K562 (cell line): ENCODE measurements at regions not wholly inside any gene's neighbourhood (a gene's known extent, or its start where the extent isn't known, plus 50 kb on each side); places are given as distances from the start of the nearest gene placed in this dataset.

ENCODE experiments used
- ATAC-seq: fragments of 200-7000 bp; cut with Tn5 transposase; 3 replicates; pipeline ENCODE4 v1.9.1; 2020; ENCODE audit warnings: moderate library complexity
- BruUV-seq: library from RNA; stranded (reverse); fragments of 400-500 nt; replicated peaks from 2 replicates; lab custom pipeline; 2021; lab: Mats Ljungman, UMichigan
- CTCF ChIA-PET: fragments of 300-600 bp; formaldehyde crosslinking; extraction: SDS; loops from one replicate; lab custom pipeline; 2021; ENCODE audit warnings: low intra/inter-chr PET ratio; lab: Yijun Ruan, JAX
- POLR2A ChIA-PET: fragments of 300-600, 350-650 bp; sonication (Branson Sonifier 250); formaldehyde crosslinking; extraction: SDS; loops from one replicate; lab custom pipeline; 2021; ENCODE audit warnings: antibody characterized with exemption, inconsistent platforms; lab: Yijun Ruan, JAX
- DNase-seq, 4 experiments: peaks; one replicate each; pipeline versions ENCODE4 v3.0.0 to v3.0.0-alpha.2; 2011 to 2018; ENCODE audit warnings: low spot score in 3 of 4, mixed read lengths in 3 of 4; ENCODE audit errors: extremely low read depth in 1 of 4
- FAIRE-seq: peaks from 2 replicates; lab custom pipeline; 2011; peaks lifted over from hg19 to GRCh38; lab: Jason Lieb, UNC
- H2AFZ ChIP-seq: 2 replicates; pipeline ENCODE4 v1.6.0; 2011; ENCODE audit warnings: low read depth, low read length, control low read depth, inconsistent platforms
- H3K27ac ChIP-seq: fragments of 200-600 bp; 3 replicates; pipeline ENCODE4 v1.8.0; 2011; ENCODE audit warnings: low read depth, mild to moderate bottlenecking, control low read depth, inconsistent platforms, low read length, moderate library complexity, mixed read lengths; ENCODE audit errors: extremely low read depth
- H3K27me3 ChIP-seq, 2 experiments: fragments of 300-600 bp in 1 of 2; 2 replicates in 1 of 2; 3 replicates in 1 of 2; pipeline versions ENCODE4 v1.6.0 to v1.8.0; 2011; ENCODE audit warnings: inconsistent platforms in 2 of 2, low read length in 2 of 2, mild to moderate bottlenecking in 1 of 2, mixed read lengths in 1 of 2, moderate library complexity in 1 of 2; ENCODE audit not compliant: control insufficient read depth in 2 of 2, insufficient read depth in 2 of 2
- H3K36me3 ChIP-seq: fragments of 300-600 bp; 3 replicates; pipeline ENCODE4 v1.8.0; 2011; ENCODE audit warnings: mild to moderate bottlenecking, low read length, inconsistent platforms; ENCODE audit not compliant: control insufficient read depth, insufficient read depth
- H3K4me1 ChIP-seq, 2 experiments: fragments of 200-600 bp in 1 of 2; replicated peaks in 1 of 2; 2 replicates in 1 of 2; 3 replicates in 1 of 2; pipeline versions ENCODE4 v1.5.1 to v1.8.0; 2011; ENCODE audit warnings: inconsistent platforms in 2 of 2, low read length in 2 of 2, mild to moderate bottlenecking in 1 of 2, mixed read lengths in 1 of 2, moderate library complexity in 1 of 2; ENCODE audit not compliant: control insufficient read depth in 2 of 2, insufficient read depth in 2 of 2
- H3K4me2 ChIP-seq: 2 replicates; pipeline ENCODE4 v1.6.1; 2011; ENCODE audit warnings: low read length, control low read depth, inconsistent platforms, mixed read lengths; ENCODE audit not compliant: insufficient read depth
- H3K4me3 ChIP-seq: fragments of 200-600 bp; sonication (generic), shearing (Covaris generic); 2 replicates; pipeline ENCODE4 v1.5.1; 2016; ENCODE audit warnings: control low read depth, inconsistent platforms
- H3K79me2 ChIP-seq: fragments of 200-600 bp; 3 replicates; pipeline ENCODE4 v1.8.0; 2011; ENCODE audit warnings: low read length, inconsistent platforms; ENCODE audit not compliant: control insufficient read depth, insufficient read depth
- H3K9ac ChIP-seq, 2 experiments: 2 replicates each; pipeline versions ENCODE4 v1.6.0 to v1.6.1; 2011; ENCODE audit warnings: low read depth in 2 of 2, low read length in 2 of 2, control low read depth in 1 of 2, inconsistent platforms in 1 of 2, mild to moderate bottlenecking in 1 of 2, mixed read lengths in 1 of 2; ENCODE audit not compliant: insufficient read depth in 1 of 2
- H3K9me1 ChIP-seq: one replicate; pipeline ENCODE4 v1.6.0; 2011; ENCODE audit warnings: inconsistent platforms, mild to moderate bottlenecking, low read length, moderate library complexity; ENCODE audit not compliant: control insufficient read depth, insufficient read depth
- H3K9me3 ChIP-seq: replicated peaks from 2 replicates; pipeline ENCODE4 v1.5.1; 2011; ENCODE audit warnings: low read depth, low read length, inconsistent platforms; ENCODE audit not compliant: control insufficient read depth, insufficient read depth
- H4K20me1 ChIP-seq: replicated peaks from 2 replicates; pipeline ENCODE4 v1.6.1; 2011; ENCODE audit warnings: low read length, inconsistent platforms, mixed read lengths; ENCODE audit not compliant: control insufficient read depth, insufficient read depth
- AFF1 ChIP-seq, 2 experiments: fragments of 450-650 bp; IDR thresholded peaks; 2 replicates each; pipeline ENCODE4 v1.6.1; 2018; ENCODE audit warnings: mild to moderate bottlenecking in 2 of 2, low read depth in 1 of 2; ENCODE audit not compliant: partially characterized antibody in 2 of 2
- BACH1 ChIP-seq: fragments of 200-800 bp; sonication (Bioruptor generic); IDR thresholded peaks from 2 replicates; pipeline ENCODE4 v1.6.1; 2016; ENCODE audit warnings: missing genetic modification characterization, missing compliant biosample characterization
- CBFA2T2 ChIP-seq: fragments of 450-650 bp; conservative IDR thresholded peaks from 2 replicates; pipeline ENCODE4 v1.6.1; 2017; ENCODE audit warnings: mild to moderate bottlenecking
- CSDE1 ChIP-seq, 2 experiments: fragments of 450-650 bp; IDR thresholded peaks; 2 replicates each; pipeline ENCODE4 v1.6.1; 2016; ENCODE audit warnings: mild to moderate bottlenecking in 1 of 2
- FOXJ2 ChIP-seq: fragments of 200-800 bp; sonication (Bioruptor generic); IDR thresholded peaks from 2 replicates; pipeline ENCODE4 v1.6.1; 2016; ENCODE audit warnings: missing genetic modification characterization, missing compliant biosample characterization
- HMBOX1 ChIP-seq: sonication (generic); IDR thresholded peaks from 2 replicates; pipeline ENCODE4 v1.6.1; 2016
- HOXB6 ChIP-seq: fragments of 250-450 bp; sonication (Bioruptor Pico); IDR thresholded peaks from 2 replicates; pipeline ENCODE4 v1.5.1; 2022; ENCODE audit warnings: mild to moderate bottlenecking, borderline replicate concordance
- MTA1 ChIP-seq: fragments of 450-650 bp; IDR thresholded peaks from 2 replicates; pipeline ENCODE4 v1.6.1; 2017; ENCODE audit warnings: borderline replicate concordance
- NR1H2 ChIP-seq: sonication (generic); formaldehyde crosslinking; IDR thresholded peaks from 2 replicates; pipeline ENCODE4 v1.4.0; 2020; ENCODE audit warnings: mild to moderate bottlenecking, missing genetic modification reagents
- PHB ChIP-seq: fragments of 250-450 bp; sonication (Bioruptor Pico); IDR thresholded peaks from 2 replicates; pipeline ENCODE4 v1.5.0; 2021
- SOX6 ChIP-seq: fragments of 450-650 bp; IDR thresholded peaks from 2 replicates; pipeline ENCODE4 v1.6.1; 2014; ENCODE audit warnings: mild to moderate bottlenecking
- SUPT5H ChIP-seq: fragments of 450-650 bp; IDR thresholded peaks from 2 replicates; pipeline ENCODE4 v1.6.1; 2016
- TAF7 ChIP-seq: fragments of 450-650 bp; IDR thresholded peaks from 2 replicates; pipeline ENCODE4 v1.6.1; 2016; ENCODE audit warnings: missing genetic modification characterization, missing compliant biosample characterization
- THRAP3 ChIP-seq: fragments of 450-650 bp; IDR thresholded peaks from 2 replicates; pipeline ENCODE4 v1.6.1; 2016; ENCODE audit warnings: mild to moderate bottlenecking, inconsistent platforms, borderline replicate concordance
- ZBTB12 ChIP-seq: fragments of 250-450 bp; sonication (Bioruptor Pico); IDR thresholded peaks from 2 replicates; pipeline ENCODE4 v1.4.0; 2020
- ZNF143 ChIP-seq: sonication (generic); formaldehyde crosslinking; IDR thresholded peaks from 2 replicates; pipeline ENCODE4 v1.9.0; 2022; ENCODE audit warnings: mild to moderate bottlenecking, missing genetic modification reagents
- WGBS: fragments of 100-300 bp; shearing (Covaris generic); methylation state at CpG from one replicate; pipeline ENCODE4 v1.1.6; 2016; ENCODE audit warnings: low coverage, mixed read lengths; ENCODE audit not compliant: insufficient coverage; ENCODE audit errors: missing lambda C conversion rate; 5-methylcytosine and 5-hydroxymethylcytosine counted together
- in situ Hi-C: fragments of 300-500 bp; cut with MboI; formaldehyde crosslinking; loops from 4 replicates; pipeline ENCODE4 v1.15.0; 2018; ENCODE audit warnings: inconsistent platforms, mixed read lengths
- intact Hi-C: fragments of 100-400 bp; cut with micrococcal nuclease; formaldehyde crosslinking; loops from 2 replicates; pipeline ENCODE4 v1.14.2; 2022

- TF ChIP-seq AFF1 (IDR thresholded peaks at IDR 0.05; ENCODE audit: low read depth in 1 of 2, partially characterized antibody in 2 of 2) (no peak), PHB (CRISPR knock-in tag) (no peak)
These were observed 637.4 kb upstream of the API5 start (continued) for GRCh38 chr11:42674436-42674835.

GRCh38 chr11:42707541-42707940 lies 604.3 kb upstream of the API5 start:
- H3K9me3 ChIP-seq: no peaks in the 10 kb centered on the region
- BruUV-seq: no TSS peak
- H3K79me2 ChIP-seq: no peaks in the 10 kb centered on the region
- no peak overlapping the region for H3K27ac ChIP-seq
- FAIRE-seq (no peak), DNase-seq (no peak), ATAC-seq (no peak)
- no peaks in the 10 kb centered on the region for H3K36me3 ChIP-seq
- ChIA-PET CTCF (no interaction called here), POLR2A (no interaction called here)
- no peak overlapping the region for H3K9ac ChIP-seq
- H3K9me1 ChIP-seq: no peaks in the 10 kb centered on the region
- no peak overlapping the region for H2AFZ ChIP-seq
- H3K27me3 ChIP-seq: no peaks in the 10 kb centered on the region
- H3K4me3 ChIP-seq: no peak overlapping the region
- in situ Hi-C loops: no loop called here
- H4K20me1 ChIP-seq: no peaks in the 10 kb centered on the region
- intact Hi-C loops: no loop called here
- WGBS: 0% methylated on average over 2 of the region's 2 CpGs
- TF ChIP-seq FOXJ2 (tag) (no peak), MTA1 (no peak), HOXB6 (CRISPR knock-in tag) (no peak), ZNF143 (CRISPR knock-in tag) (no peak), SUPT5H (no peak), HMBOX1 (no peak), TAF7 (no peak), THRAP3 (no peak), BACH1 (tag) (no peak), NR1H2 (CRISPR knock-in tag) (no peak), SOX6 (no peak), CBFA2T2 (no peak), CSDE1 (IDR thresholded peaks at IDR 0.05) (no peak), ZBTB12 (CRISPR knock-in tag) (no peak)
- no peaks in the 10 kb centered on the region for H3K4me1 ChIP-seq
- H3K4me2 ChIP-seq: no peak overlapping the region
